GM21390 (cell line): ENCODE measurements at regions not wholly inside any gene's neighbourhood (a gene's known extent, or its start where the extent isn't known, plus 50 kb on each side); places are given as distances from the start of the nearest gene placed in this dataset.

Experiments used
- ATAC-seq: cut with Tn5 transposase; IDR thresholded peaks from one replicate; pipeline ENCODE4 v1.9.1; 2021; ENCODE audit not compliant: unreplicated experiment

GRCh38 chr15:91710080-91710698, 143.3 kb upstream of the SLCO3A1 start:
- ATAC-seq = no peak

GRCh38 chr15:91711384-91712033, 142.0 kb upstream of the SLCO3A1 start:
- ATAC-seq = no peak

- no peak for ATAC-seq
Measured at GRCh38 chr15:91712286-91712685, 141.2 kb upstream of the SLCO3A1 start.

GRCh38 chr15:91716536-91716935, 137.0 kb upstream of the SLCO3A1 start:
- ATAC-seq = no peak

GRCh38 chr15:91717811-91718210, 135.7 kb upstream of the SLCO3A1 start:
- ATAC-seq = no peak

GRCh38 chr15:91723959-91724358, 129.5 kb upstream of the SLCO3A1 start:
- no peak for ATAC-seq

GRCh38 chr15:91733661-91734060, 119.8 kb upstream of the SLCO3A1 start:
- ATAC-seq = no peak

- ATAC-seq = no peak
Measured at GRCh38 chr15:91737151-91737818, 116.2 kb upstream of the SLCO3A1 start.

GRCh38 chr15:91741986-91742385, 111.5 kb upstream of the SLCO3A1 start:
- ATAC-seq = no peak

GRCh38 chr15:91751611-91752010, 101.9 kb upstream of the SLCO3A1 start:
- ATAC-seq = no peak

GRCh38 chr15:91752081-91752785, 101.3 kb upstream of the SLCO3A1 start:
- ATAC-seq = no peak

- ATAC-seq = no peak
Measured at GRCh38 chr15:91759560-91759959, 93.9 kb upstream of the SLCO3A1 start.

GRCh38 chr15:91765660-91766059, 87.8 kb upstream of the SLCO3A1 start:
- no peak for ATAC-seq

GRCh38 chr15:91769476-91769875, 84.0 kb upstream of the SLCO3A1 start:
- ATAC-seq = no peak

GRCh38 chr15:91769894-91770293, 83.6 kb upstream of the SLCO3A1 start:
- ATAC-seq = no peak

GRCh38 chr15:91776104-91776503, 77.4 kb upstream of the SLCO3A1 start:
- ATAC-seq = no peak

- ATAC-seq = no peak
Measured at GRCh38 chr15:91779960-91780359, 73.5 kb upstream of the SLCO3A1 start.

- ATAC-seq = no peak
Measured at GRCh38 chr15:91780387-91780786, 73.1 kb upstream of the SLCO3A1 start.

- ATAC-seq = no peak
Measured at GRCh38 chr15:91782221-91782620, 71.3 kb upstream of the SLCO3A1 start.

GRCh38 chr15:91783008-91783407, 70.5 kb upstream of the SLCO3A1 start:
- ATAC-seq = no peak

- ATAC-seq = no peak
Measured at GRCh38 chr15:91783451-91783850, 70.1 kb upstream of the SLCO3A1 start.
